ENCODE measurements at regions not wholly inside any gene's neighbourhood (a gene's known extent, or its start where the extent isn't known, plus 50 kb on each side); places are given as distances from the start of the nearest gene placed in this dataset.

DNA sequence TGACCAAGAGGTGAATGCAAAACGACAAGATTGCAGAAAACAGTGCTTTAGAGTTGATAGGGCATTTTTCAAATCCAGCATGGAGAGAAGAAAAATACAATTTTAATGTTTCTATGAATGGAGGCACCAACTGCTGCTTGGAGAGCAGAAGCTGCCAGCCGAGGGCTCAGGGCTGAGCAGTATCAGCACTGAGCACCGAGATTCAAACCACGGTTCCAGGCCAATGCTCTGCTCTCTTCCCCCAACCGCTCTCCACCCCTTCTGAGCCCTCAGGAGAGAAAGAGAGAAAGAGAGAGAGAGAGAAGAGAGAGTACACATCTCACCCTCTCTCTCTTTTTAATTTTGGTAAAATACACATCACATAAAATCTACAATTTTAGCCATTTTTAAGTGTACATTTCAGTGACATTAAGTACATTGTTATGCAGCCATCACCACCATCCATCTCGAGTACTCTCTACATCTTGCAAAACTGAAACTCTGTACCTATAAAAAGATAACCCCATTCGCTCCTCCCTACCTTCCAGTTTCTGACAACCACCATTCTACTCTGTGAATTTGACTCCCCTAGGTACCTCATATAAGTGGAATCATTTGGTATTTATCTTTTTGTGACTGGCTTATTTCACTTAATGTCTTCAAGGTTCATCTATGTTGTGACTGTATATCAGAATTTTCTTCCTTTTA lies 333.3 kb downstream of the MIAT start:
- H3K9me3 Mint-ChIP-seq (ENCODE audit: low read depth) = no peaks in the 10 kb centered on the region
- TF ChIP-seq, protein P1, sequence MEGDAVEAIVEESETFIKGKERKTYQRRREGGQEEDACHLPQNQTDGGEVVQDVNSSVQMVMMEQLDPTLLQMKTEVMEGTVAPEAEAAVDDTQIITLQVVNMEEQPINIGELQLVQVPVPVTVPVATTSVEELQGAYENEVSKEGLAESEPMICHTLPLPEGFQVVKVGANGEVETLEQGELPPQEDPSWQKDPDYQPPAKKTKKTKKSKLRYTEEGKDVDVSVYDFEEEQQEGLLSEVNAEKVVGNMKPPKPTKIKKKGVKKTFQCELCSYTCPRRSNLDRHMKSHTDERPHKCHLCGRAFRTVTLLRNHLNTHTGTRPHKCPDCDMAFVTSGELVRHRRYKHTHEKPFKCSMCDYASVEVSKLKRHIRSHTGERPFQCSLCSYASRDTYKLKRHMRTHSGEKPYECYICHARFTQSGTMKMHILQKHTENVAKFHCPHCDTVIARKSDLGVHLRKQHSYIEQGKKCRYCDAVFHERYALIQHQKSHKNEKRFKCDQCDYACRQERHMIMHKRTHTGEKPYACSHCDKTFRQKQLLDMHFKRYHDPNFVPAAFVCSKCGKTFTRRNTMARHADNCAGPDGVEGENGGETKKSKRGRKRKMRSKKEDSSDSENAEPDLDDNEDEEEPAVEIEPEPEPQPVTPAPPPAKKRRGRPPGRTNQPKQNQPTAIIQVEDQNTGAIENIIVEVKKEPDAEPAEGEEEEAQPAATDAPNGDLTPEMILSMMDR (IDR thresholded peaks at IDR 0.05; ENCODE audit: unreplicated experiment) = no peak
- no peaks in the 10 kb centered on the region for H3K36me3 Mint-ChIP-seq (ENCODE audit: insufficient read depth)
- no peaks in the 10 kb centered on the region for H3K4me1 Mint-ChIP-seq (ENCODE audit: low read depth)
- no peak overlapping the region for H3K4me3 Mint-ChIP-seq (ENCODE audit: low read depth)
- H3K27ac Mint-ChIP-seq = no peak overlapping the region
- peaks cover 24% of the 10 kb centered on the region for H3K27me3 Mint-ChIP-seq
- DNase-seq (ENCODE audit: low spot score, unreplicated experiment) = no peak

DNA sequence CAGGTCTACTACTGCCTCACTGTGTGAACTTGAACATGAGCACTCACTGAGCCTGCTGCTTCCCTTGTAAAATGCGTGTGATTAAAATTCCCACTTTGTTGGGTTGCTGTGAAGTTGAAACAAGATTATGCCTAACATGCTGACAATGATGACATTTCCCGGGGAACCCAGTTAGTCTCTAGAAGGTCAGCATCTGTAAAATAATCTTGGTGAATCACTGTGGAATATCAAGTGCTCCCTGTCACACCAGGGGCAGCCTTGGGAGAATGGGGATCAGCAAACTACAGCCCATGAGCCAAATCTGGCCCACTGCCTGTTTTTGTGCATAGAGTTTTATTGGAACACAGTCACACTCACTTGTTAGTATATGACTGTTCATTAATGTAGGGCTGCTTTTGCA lies 335.2 kb downstream of the MIAT start:
- DNase-seq (ENCODE audit: low spot score, unreplicated experiment) = no peak
- Mint-ChIP-seq H3K27me3 (peaks cover 27% of the 10 kb centered on the region), H3K4me1 (ENCODE audit: low read depth) (no peaks in the 10 kb centered on the region), H3K9me3 (ENCODE audit: low read depth) (no peaks in the 10 kb centered on the region), H3K27ac (no peak overlapping the region), H3K36me3 (ENCODE audit: insufficient read depth) (no peaks in the 10 kb centered on the region), H3K4me3 (ENCODE audit: low read depth) (no peak overlapping the region)
- TF ChIP-seq, protein P1 (IDR thresholded peaks at IDR 0.05; ENCODE audit: unreplicated experiment) = no peak

DNA sequence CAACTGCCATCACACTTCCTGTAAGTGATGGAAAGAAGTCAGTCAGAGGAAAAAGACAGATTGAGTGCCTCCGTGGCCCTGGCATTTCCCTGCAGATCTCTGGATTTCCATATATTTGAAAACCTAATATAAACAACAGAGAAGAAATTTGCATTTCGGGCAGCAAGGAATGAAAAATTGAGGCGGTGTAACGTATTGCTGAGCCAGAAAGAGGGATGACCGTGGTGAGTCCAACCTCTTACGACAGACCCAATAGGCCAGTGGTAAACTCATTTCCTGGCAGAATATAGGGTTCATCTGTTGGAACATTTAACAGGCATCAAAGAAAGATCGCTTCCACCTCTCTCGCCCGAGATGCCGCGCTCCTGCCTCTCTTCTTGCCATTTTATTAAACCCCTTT lies 336.5 kb downstream of the MIAT start:
- Mint-ChIP-seq H3K4me3 (ENCODE audit: low read depth) (no peak overlapping the region), H3K36me3 (ENCODE audit: insufficient read depth) (no peaks in the 10 kb centered on the region), H3K4me1 (ENCODE audit: low read depth) (no peaks in the 10 kb centered on the region), H3K27me3 (peaks cover 30% of the 10 kb centered on the region), H3K27ac (no peak overlapping the region), H3K9me3 (ENCODE audit: low read depth) (no peaks in the 10 kb centered on the region)
- no peak for DNase-seq (ENCODE audit: low spot score, unreplicated experiment)
- TF ChIP-seq, protein P1 (IDR thresholded peaks at IDR 0.05; ENCODE audit: unreplicated experiment) = no peak

- Mint-ChIP-seq H3K27ac (no peak overlapping the region), H3K36me3 (ENCODE audit: insufficient read depth) (no peaks in the 10 kb centered on the region), H3K4me1 (ENCODE audit: low read depth) (no peaks in the 10 kb centered on the region), H3K4me3 (ENCODE audit: low read depth) (no peak overlapping the region), H3K9me3 (ENCODE audit: low read depth) (no peaks in the 10 kb centered on the region), H3K27me3 (peaks cover 28% of the 10 kb centered on the region)
- no peak for DNase-seq (ENCODE audit: low spot score, unreplicated experiment)
- TF ChIP-seq, protein P1 (IDR thresholded peaks at IDR 0.05; ENCODE audit: unreplicated experiment) = no peak
Observed at GRCh38 chr22:26994801-26995200, 337.4 kb downstream of the MIAT start.

DNA sequence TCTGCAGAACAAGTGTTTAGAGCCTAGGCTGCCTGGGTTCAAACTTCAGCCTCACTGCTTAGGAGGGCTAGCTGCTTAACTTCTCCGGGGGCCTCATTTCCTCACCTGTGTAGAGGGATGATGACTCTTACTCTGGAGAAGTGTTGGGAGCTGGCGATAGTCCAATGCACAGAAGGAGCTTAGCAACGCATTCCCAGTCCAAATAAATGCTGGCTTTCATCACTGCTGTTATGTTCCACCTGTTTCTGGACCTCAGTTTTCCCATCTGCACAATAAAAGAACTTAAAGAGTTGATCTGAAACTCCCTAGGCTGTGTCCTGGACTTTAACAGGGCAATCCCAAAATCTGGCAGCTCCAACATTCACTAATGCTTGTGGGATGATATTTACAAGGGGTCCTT lies 337.8 kb downstream of the MIAT start:
- Mint-ChIP-seq H3K4me1 (ENCODE audit: low read depth) (no peaks in the 10 kb centered on the region), H3K36me3 (ENCODE audit: insufficient read depth) (no peaks in the 10 kb centered on the region), H3K27ac (no peak overlapping the region), H3K9me3 (ENCODE audit: low read depth) (no peaks in the 10 kb centered on the region), H3K4me3 (ENCODE audit: low read depth) (no peak overlapping the region), H3K27me3 (peaks cover 25% of the 10 kb centered on the region)
- TF ChIP-seq, protein P1 (IDR thresholded peaks at IDR 0.05; ENCODE audit: unreplicated experiment) = no peak
- DNase-seq (ENCODE audit: low spot score, unreplicated experiment) = no peak

Data from progenitor cell of endocrine pancreas (in vitro differentiated cells).